NCI-H69 (cell line): ENCODE measurements at regions not wholly inside any gene's neighbourhood (a gene's known extent, or its start where the extent isn't known, plus 50 kb on each side); places are given as distances from the start of the nearest gene placed in this dataset.

Experiments used
- DNase-seq: peaks from one replicate; lab custom pipeline; 2025; lab: John Stamatoyannopoulos, UW

DNA sequence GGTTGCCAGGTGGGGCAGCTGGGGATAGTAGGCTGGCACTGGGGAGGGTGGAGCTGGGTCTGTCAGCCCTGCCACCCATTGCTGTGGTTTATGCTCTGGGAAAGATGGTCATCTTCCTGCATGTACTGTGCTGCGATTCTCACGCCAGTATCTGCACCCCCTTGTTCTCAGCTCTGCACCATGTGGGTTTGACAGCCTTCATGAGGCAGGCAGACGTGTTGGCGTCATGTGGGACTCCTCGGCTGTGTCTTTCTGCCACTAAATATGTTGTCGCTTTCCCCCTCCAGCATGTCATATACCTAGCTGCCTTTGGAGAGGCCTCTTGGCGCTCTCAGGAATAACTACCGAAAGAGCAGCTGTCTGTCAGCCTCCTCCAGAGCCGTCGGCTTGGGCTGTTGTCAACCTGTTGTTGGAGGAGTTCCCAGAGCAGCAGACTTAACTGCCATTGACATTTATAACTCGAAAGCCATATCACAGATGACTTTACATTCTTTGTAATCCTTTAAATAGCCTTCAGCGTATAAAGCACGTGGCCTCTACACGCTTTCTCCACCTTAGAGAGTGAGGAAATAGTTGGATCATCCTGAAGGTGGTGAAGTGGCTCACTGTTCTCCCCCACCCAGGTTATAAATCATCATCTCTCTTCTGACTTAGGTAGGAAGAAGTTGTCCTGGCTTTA is 80.4 kb upstream of the MGAT5 start:
- DNase-seq: peak; percentile 9

DNA sequence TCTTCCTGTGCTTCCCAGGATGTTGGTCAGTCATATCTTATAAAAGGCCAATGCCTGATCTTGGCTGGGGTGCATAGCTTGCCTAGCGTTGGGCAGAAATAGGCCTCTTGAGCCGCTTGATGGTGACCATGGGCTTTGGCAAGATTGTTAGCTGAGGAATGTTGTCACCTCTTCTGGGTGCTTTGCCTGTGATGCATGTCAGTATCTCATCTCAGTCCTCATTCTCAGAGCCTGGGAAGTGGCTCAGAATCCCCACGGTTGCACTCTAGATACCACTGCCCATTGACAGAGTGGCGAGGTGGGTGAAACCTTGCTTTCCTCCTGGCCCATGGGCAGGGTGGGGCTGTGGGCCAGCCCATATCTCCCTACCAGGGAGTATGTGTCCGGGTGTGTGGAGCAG is 79.2 kb upstream of the MGAT5 start:
- DNase-seq: no peak

- DNase-seq: no peak
Measured at GRCh38 chr2:134175834-134176233, 78.0 kb upstream of the MGAT5 start.

GRCh38 chr2:134177351-134177931 is 76.4 kb upstream of the MGAT5 start:
- peak; percentile 49 for DNase-seq

DNA sequence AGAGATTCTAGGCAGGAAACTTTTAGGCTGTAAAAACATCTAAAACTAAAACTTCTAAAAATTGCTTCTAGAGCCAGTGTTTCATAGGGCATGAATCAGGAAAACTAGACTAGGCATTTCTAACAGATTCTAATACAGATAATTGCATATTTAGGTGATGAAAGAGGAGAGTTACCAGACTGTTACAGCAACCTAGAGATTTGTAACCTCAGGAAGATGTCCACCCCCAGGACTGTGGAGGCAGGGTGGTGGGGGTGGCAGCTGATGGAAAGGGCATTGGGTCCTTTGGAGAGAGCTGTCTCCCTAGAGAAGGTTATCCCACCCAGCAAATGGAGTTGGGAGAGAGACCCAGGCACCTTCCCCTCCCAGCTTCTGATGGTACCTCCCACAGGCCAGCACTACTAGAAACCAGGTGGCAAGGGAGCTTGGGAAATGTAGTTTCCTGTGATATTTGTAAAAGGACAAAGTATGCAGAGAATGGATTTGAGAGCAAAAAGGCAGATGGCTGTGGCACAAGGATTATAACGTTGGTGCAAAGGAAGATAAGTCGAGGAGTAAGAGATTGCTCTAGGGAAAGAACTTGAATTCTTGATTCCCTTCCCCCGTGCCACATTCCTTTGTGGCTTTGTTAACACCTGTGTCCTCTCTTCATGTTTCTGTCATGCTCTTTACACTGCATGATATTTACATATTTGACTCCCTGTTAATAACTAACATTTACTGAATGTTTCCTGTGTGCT is 75.6 kb upstream of the MGAT5 start:
- DNase-seq: no peak

DNA sequence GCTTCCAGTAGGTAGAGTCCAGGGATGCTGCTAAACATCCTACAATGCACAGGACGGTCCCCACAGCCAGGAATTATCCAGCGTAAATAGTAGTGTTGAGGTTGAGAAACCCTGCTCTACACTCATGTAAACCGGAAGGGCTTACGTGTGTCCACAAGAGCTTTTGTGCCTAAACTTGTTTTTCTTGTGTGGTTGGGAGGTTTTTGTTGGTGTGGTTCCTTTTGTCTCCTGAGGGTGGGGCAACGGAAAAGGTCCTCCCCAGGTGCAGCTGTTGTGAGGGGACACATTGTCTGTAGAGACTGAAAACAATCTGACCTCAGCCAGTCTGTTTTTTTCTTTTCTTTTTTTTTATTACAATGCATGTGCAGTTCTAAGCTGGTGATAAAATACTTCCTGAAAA is 72.7 kb upstream of the MGAT5 start:
- DNase-seq: peak; percentile 32

DNA sequence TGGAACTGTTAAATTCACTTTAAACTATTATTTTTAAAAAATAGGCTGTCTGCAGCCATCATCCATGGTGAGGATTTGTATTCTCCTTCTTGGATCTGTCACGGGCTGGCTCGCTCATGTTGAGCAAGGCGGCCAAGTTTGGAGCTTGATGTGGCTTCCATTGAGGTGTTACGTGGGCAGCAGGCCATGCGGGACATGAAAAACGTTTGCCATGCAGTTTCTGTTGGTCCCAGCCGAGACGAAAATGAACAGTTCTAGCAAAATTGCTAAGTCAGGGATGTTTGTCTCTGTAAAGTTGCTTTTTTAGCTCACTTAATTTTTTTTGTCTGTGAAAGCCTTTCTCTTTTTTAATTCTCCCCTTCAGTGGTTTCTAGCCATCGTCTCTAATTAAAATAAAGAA is 70.2 kb upstream of the MGAT5 start:
- no peak for DNase-seq

DNA sequence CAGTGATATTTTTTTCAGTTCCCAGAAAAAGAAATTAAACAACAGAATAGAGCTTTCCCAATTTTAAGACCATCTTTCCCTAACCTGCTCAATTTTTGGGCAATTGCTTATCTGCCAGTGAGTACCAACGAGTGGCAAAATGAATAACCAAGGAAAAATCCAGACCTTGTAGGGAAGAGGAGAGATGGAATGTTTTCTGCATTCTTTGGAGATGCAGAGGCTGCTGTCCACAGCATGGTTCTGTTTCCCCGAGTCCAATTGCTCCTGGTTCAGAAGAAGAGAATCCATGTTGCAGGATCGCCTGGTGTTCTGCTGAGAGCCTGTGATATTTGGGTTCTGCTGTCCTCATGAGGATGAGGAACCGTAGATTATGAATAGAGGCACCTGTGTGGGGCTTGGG is 68.2 kb upstream of the MGAT5 start:
- DNase-seq: no peak

GRCh38 chr2:134189009-134189720 is 64.7 kb upstream of the MGAT5 start:
- peak; percentile 79 for DNase-seq

DNA sequence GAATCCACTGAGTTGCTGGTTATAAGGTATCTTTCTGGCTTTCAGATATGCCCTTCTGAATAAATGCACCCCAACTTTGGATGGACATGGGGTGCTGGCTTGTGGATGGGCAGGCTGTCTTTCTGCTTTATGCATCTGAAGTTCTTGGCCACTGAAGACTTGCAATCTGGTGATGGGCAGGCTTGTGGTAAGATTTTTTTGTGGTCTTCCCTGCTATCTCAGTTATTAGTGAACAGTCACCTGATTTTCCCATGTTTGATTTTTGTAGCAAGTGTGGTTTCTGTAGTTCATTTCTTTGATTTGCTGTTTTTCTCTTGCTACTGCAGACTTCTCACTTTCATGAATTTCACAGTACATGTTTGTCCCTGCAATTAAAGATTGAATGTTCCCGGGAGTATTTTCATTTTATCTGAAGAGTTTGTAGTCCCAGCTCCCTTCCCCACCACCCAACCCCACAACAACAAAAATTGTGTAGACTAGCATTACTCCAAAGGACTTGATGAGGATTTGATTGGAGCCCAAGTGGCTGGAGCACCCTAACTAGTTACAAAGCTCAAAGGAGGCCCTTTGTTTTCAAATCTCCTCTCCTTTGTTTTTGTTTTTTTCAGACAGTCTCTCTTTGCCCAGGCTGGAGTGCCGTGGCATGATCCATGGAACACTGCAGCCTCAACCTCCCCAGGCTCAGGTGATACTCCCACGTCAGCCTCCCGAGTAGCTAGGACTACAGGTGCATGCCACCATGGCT is 63.6 kb upstream of the MGAT5 start:
- no peak for DNase-seq

GRCh38 chr2:134190807-134191203 is 63.1 kb upstream of the MGAT5 start:
- no peak for DNase-seq

DNA sequence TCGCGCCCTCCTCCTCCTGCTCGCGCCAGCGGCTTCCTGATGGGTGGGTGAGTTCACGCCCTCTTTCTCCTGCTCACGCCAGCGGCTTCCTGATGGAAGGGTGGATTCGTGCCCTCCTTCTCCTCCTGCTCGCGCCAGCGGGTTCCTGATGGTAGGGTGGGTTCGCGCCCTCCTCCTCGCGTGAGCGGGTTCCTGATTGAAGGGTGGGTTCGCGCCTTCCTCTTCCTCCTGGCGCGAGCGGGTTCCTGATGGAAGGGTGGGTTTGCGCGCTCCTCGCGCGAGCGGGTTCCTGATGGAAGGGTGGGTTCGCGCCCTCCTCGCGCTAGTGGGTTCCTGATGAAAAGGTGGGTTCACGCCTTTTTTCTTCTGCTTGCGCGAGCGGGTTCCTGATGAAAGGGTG is 62.0 kb upstream of the MGAT5 start:
- no peak for DNase-seq

DNA sequence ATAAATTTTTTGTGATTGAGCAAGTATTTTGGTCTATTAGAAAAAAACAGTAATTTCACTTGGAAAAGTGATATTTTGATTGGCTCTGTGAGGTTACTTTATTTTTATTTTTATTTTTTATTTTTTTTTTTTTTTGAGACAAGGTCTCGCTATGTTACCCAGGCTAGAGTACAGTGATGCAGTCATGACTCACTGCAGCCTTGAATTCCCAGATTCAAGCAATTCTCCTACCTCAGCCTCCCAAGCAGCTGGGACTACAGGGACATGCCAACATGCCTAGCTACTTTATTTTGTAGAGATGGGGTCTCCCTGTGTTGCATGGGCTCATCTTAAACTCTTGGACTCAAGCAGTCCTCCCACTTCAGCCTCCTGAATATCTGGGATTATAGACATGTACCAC is 60.9 kb upstream of the MGAT5 start:
- peak; percentile 19 for DNase-seq

DNA sequence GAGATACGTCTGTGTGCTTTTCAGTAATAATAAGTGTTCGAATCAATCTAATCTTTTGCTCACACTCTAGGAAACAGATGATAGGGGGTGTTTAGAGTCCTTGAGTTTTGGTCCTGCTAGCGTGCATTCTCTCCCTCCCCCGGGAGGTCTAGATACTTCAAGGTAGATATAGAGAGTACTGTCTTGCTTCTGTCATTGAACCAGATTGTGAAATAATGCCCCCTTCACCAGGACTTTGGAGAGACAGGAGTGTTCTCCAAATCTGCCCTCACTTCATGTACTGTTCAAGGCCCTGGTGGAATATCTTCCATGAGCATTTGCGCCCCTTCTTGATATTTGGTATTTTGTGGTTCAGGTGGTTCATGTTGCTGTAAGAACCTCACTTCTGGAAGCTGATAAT is 59.4 kb upstream of the MGAT5 start:
- DNase-seq: peak; percentile 14

DNA sequence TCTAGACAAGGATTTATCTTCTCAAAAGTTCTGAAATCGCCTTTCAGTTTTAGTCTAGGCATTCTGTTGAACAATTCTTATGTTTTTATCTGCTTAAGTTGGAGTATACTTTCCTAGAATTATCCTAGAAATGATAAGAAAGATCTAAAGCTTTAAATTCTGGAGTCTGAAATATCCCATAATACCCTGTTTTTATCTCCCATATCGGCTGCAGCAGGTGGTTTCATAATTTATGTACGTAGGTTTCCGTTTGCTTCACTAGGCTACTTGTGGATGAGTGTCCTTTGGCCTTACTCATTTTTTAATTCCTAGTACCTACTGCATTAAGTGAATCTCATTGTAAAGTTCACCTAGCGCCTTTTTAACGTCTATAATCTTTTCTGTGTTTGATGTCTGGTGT is 58.5 kb upstream of the MGAT5 start:
- no peak for DNase-seq

- no peak for DNase-seq
Measured at GRCh38 chr2:134197445-134197844, 56.4 kb upstream of the MGAT5 start.

DNA sequence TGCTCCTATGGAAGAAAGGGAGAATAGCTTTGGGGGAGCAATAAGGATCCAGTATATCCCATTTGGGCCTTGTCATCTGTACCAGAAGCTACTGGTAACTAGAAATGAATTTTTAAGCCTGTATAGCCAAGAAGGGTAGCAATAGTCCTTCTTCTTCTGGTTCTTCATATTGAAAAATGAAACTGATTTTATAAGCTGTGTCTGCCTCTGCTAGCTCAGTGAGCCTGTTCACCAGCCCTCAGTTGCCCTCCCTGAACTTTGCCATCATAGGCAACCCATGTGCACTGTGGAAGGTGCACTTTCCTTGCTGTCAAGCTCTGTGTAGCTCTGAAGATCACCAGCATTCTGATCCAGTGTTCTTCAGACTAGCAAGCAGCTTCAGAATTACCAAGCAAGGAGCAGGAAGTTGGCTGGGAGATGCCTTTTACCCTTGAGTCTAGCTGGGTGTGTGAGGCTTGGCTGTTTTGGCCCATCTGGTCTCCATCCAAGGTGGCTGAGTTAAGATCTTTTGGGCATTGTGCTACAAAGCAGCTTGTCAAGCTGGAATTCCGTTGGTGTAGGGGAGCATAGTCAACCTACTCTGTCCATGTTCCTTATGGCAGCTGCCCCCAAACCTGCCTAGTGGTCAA is 55.8 kb upstream of the MGAT5 start:
- DNase-seq: peak; percentile 4

DNA sequence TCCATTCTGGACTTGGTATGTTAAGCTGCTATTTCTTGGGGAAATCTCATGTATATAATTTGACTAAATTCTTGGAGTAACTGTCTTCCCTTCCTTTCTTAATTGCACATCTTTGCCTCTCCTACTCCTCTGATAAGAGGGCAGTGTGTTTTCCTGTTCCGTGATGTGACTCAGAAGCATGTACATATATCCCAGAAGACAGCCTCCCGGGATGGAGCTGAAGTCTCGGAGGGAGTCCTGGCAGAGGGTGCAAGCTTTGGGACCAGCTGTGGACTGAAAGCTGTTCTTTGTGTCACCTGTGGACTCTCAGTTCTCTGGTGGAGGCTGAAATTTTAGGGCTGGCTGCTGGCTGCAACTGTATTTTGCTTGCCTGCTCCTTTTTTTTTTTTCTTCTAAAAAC is 54.7 kb upstream of the MGAT5 start:
- DNase-seq: no peak

- no peak for DNase-seq
Measured at GRCh38 chr2:134200036-134200618, 53.7 kb upstream of the MGAT5 start.

- peak; percentile 16 for DNase-seq
Measured at GRCh38 chr2:134201533-134201932, 52.3 kb upstream of the MGAT5 start.

DNA sequence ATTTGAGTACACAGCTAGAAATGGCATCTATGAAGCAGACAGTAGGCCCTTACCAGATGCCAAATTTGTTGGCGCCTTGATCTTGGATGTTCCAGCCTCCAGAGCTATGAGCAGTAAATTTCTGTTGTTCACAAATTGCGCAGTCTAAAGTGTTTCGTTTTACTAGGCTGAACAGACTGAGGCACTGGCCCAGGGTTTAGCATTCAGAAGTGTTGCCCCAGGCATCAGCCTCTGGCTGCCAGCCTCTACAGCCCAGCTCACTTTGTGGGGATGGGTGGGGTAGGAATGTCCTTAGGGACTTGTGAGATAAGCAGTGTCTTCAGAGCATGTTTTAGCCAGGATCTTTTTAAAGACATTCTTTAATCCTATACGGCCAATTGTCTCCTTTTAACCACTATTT is 51.5 kb upstream of the MGAT5 start:
- DNase-seq: peak; percentile 82
